MM.1S (cell line): ENCODE measurements at regions not wholly inside any gene's neighbourhood (a gene's known extent, or its start where the extent isn't known, plus 50 kb on each side); places are given as distances from the start of the nearest gene placed in this dataset.

Experiments
- CTCF ChIP-seq: fragments of 300-600 bp; sonication (generic); IDR thresholded peaks from 2 replicates; pipeline ENCODE4 v1.5.1; 2016; ENCODE audit warnings: antibody characterized with exemption, low read length, mixed read lengths
- EZH2 ChIP-seq: fragments of 300-600 bp; sonication (generic); optimal IDR thresholded peaks from 2 replicates; pipeline ENCODE3; 2017; ENCODE audit warnings: low read depth, mild to moderate bottlenecking, antibody characterized with exemption, low read length, mixed read lengths

- no peak for TF ChIP-seq CTCF
- no peak for TF ChIP-seq EZH2
Observed at GRCh38 chr22:34914846-34915245, 151.1 kb upstream of the ISX start.
